H1 (cell line): ENCODE measurements at regions not wholly inside any gene's neighbourhood (a gene's known extent, or its start where the extent isn't known, plus 50 kb on each side); places are given as distances from the start of the nearest gene placed in this dataset.
A peak's percentile ranks its signal among the peaks of the same experiment; 100 is the strongest.

ENCODE experiments used
- CTCF ChIA-PET: fragments of 300-600 bp; sonication (Branson Sonifier 250); formaldehyde crosslinking; loops from one replicate; lab custom pipeline; 2021; ENCODE audit not compliant: partially characterized antibody; lab: Charles Lee
- POLR2A ChIA-PET: fragments of 300-600 bp; sonication (Branson Sonifier 250); formaldehyde crosslinking; loops from one replicate; lab custom pipeline; 2021; ENCODE audit warnings: inconsistent platforms; ENCODE audit not compliant: partially characterized antibody; lab: Charles Lee
- DNase-seq, 2 experiments: peaks; one replicate each; pipeline versions ENCODE4 v3.0.0 to v3.0.0-alpha.2; 2010 to 2022; ENCODE audit warnings: low spot score in 2 of 2, low read depth in 1 of 2, mixed read lengths in 1 of 2
- FAIRE-seq: peaks from 2 replicates; lab custom pipeline; 2011; peaks lifted over from hg19 to GRCh38; lab: Jason Lieb, UNC
- H2AFZ ChIP-seq: 2 replicates; pipeline ENCODE4 v1.8.1; 2012; ENCODE audit warnings: low read length, inconsistent platforms
- H2AK5ac ChIP-seq: 2 replicates; pipeline ENCODE4 v1.6.1; 2013; ENCODE audit warnings: low read depth, low read length
- H2BK120ac ChIP-seq: replicated peaks from 2 replicates; pipeline ENCODE3; 2013; ENCODE audit warnings: low read depth, low read length, inconsistent platforms
- H2BK12ac ChIP-seq: 2 replicates; pipeline ENCODE4 v1.6.1; 2013; ENCODE audit warnings: low read depth, low read length
- H2BK15ac ChIP-seq: 2 replicates; pipeline ENCODE4 v1.6.1; 2013; ENCODE audit warnings: low read length
- H2BK20ac ChIP-seq: 2 replicates; pipeline ENCODE4 v1.6.1; 2013; ENCODE audit warnings: low read length
- H2BK5ac ChIP-seq: 2 replicates; pipeline ENCODE4 v1.6.1; 2013; ENCODE audit warnings: low read depth, low read length
- H3K14ac ChIP-seq: 2 replicates; pipeline ENCODE4 v1.6.1; 2013; ENCODE audit warnings: inconsistent platforms; ENCODE audit not compliant: insufficient read length
- H3K18ac ChIP-seq: 2 replicates; pipeline ENCODE4 v1.6.1; 2013; ENCODE audit warnings: low read length; ENCODE audit errors: extremely low read depth
- H3K23ac ChIP-seq: 2 replicates; pipeline ENCODE4 v1.6.1; 2013; ENCODE audit warnings: inconsistent platforms; ENCODE audit not compliant: insufficient read length
- H3K23me2 ChIP-seq: 2 replicates; pipeline ENCODE4 v1.6.1; 2013; ENCODE audit warnings: low read depth, low read length
- H3K27ac ChIP-seq: 2 replicates; pipeline ENCODE4 v1.6.1; 2011; ENCODE audit warnings: low read depth, low read length, inconsistent platforms
- H3K27me3 ChIP-seq, 4 experiments: replicated peaks in 1 of 4; 1 replicate in 1 of 4; 2 replicates in 3 of 4; pipeline versions ENCODE4 v1.6.1 to v1.8.1; 2011 to 2013; ENCODE audit warnings: low read length in 3 of 4, mild to moderate bottlenecking in 3 of 4, inconsistent platforms in 2 of 4, mixed read lengths in 2 of 4, moderate library complexity in 1 of 4; ENCODE audit not compliant: control insufficient read depth in 3 of 4, insufficient read depth in 3 of 4; ENCODE audit errors: extremely low read depth in 1 of 4
- H3K36me3 ChIP-seq, 4 experiments: 2 replicates each; pipeline versions ENCODE4 v1.6.1 to v1.8.1; 2011 to 2013; ENCODE audit warnings: mild to moderate bottlenecking in 4 of 4, low read length in 3 of 4, moderate library complexity in 2 of 4, control low read depth in 1 of 4, inconsistent platforms in 1 of 4; ENCODE audit not compliant: insufficient read depth in 4 of 4, control insufficient read depth in 2 of 4
- H3K4ac ChIP-seq: replicated peaks from 2 replicates; pipeline ENCODE3; 2013; ENCODE audit warnings: low read length, low read depth, mixed read lengths, inconsistent platforms; ENCODE audit not compliant: insufficient read length
- H3K4me1 ChIP-seq, 4 experiments: replicated peaks in 1 of 4; 1 replicate in 1 of 4; 2 replicates in 3 of 4; pipeline versions ENCODE4 v1.6.1 to v1.8.1; 2011 to 2013; ENCODE audit warnings: low read length in 3 of 4, inconsistent platforms in 2 of 4, mixed read lengths in 1 of 4; ENCODE audit not compliant: insufficient read depth in 4 of 4, control insufficient read depth in 3 of 4
- H3K4me2 ChIP-seq, 2 experiments: 2 replicates each; pipeline versions ENCODE4 v1.6.1 to v1.8.1; 2011 to 2013; ENCODE audit warnings: low read depth in 2 of 2, low read length in 2 of 2, control low read depth in 1 of 2, inconsistent platforms in 1 of 2, mild to moderate bottlenecking in 1 of 2; ENCODE audit not compliant: insufficient read depth in 1 of 2
- H3K4me3 ChIP-seq, 4 experiments: fragments of 200-600, 300-600 bp in 1 of 4; sonication (generic), shearing (Covaris generic), sonication (Bioruptor Twin) in 1 of 4; 2 replicates each; pipeline versions ENCODE4 v1.5.1 to v1.8.1; 2011 to 2016; ENCODE audit warnings: low read length in 4 of 4, low read depth in 3 of 4, control low read depth in 2 of 4, inconsistent platforms in 2 of 4, mild to moderate bottlenecking in 2 of 4, mixed read lengths in 1 of 4, moderate library complexity in 1 of 4; ENCODE audit not compliant: insufficient read depth in 2 of 4; ENCODE audit errors: extremely low read depth in 1 of 4
- H3K56ac ChIP-seq: replicated peaks from 2 replicates; pipeline ENCODE3; 2013; ENCODE audit warnings: low read depth, mild to moderate bottlenecking, mixed read lengths, low read length, inconsistent platforms; ENCODE audit not compliant: insufficient read length
- H3K79me1 ChIP-seq: 2 replicates; pipeline ENCODE4 v1.6.1; 2013; ENCODE audit warnings: low read depth, low read length, control low read depth
- H3K79me2 ChIP-seq, 2 experiments: 2 replicates each; pipeline versions ENCODE4 v1.6.1 to v1.8.1; 2012 to 2013; ENCODE audit warnings: low read length in 2 of 2, mild to moderate bottlenecking in 2 of 2, inconsistent platforms in 1 of 2; ENCODE audit not compliant: insufficient read depth in 2 of 2, control insufficient read depth in 1 of 2
- H3K9ac ChIP-seq, 4 experiments: replicated peaks in 1 of 4; 1 replicate in 1 of 4; 2 replicates in 3 of 4; pipeline versions ENCODE4 v1.6.1 to v1.8.1; 2011 to 2013; ENCODE audit warnings: low read depth in 3 of 4, low read length in 3 of 4, control low read depth in 2 of 4, mild to moderate bottlenecking in 2 of 4, moderate library complexity in 2 of 4, inconsistent platforms in 1 of 4; ENCODE audit errors: extremely low read depth in 1 of 4
- H3K9me3 ChIP-seq, 2 experiments: 2 replicates each; pipeline versions ENCODE4 v1.6.1 to v1.8.1; 2012 to 2013; ENCODE audit warnings: mild to moderate bottlenecking in 2 of 2, moderate library complexity in 2 of 2, control low read depth in 1 of 2, inconsistent platforms in 1 of 2, low read depth in 1 of 2, low read length in 1 of 2, mixed read lengths in 1 of 2; ENCODE audit not compliant: insufficient read depth in 2 of 2
- H4K20me1 ChIP-seq, 2 experiments: replicated peaks in 1 of 2; 2 replicates each; pipeline versions ENCODE3 to v1.8.1; 2011 to 2013; ENCODE audit warnings: inconsistent platforms in 2 of 2, low read length in 2 of 2, mild to moderate bottlenecking in 1 of 2; ENCODE audit not compliant: insufficient read depth in 2 of 2, control insufficient read depth in 1 of 2
- H4K5ac ChIP-seq: 2 replicates; pipeline ENCODE4 v1.6.1; 2013; ENCODE audit warnings: low read length, low read depth, mixed read lengths, inconsistent platforms; ENCODE audit not compliant: insufficient read length
- H4K8ac ChIP-seq: 2 replicates; pipeline ENCODE4 v1.8.0; 2013; ENCODE audit warnings: mild to moderate bottlenecking, moderate library complexity, low read length, inconsistent platforms; ENCODE audit not compliant: insufficient read depth; ENCODE audit errors: extremely low read depth
- H4K91ac ChIP-seq: replicated peaks from 2 replicates; pipeline ENCODE3; 2013; ENCODE audit warnings: low read length, mixed read lengths, inconsistent platforms; ENCODE audit not compliant: insufficient read length
- ASH2L ChIP-seq: fragments of 200-600, 300-600 bp; sonication (generic); IDR thresholded peaks from one replicate; pipeline ENCODE4 v1.7.1; 2017; ENCODE audit warnings: low read length
- CHD1 ChIP-seq: IDR thresholded peaks from 2 replicates; pipeline ENCODE4 v1.6.1; 2012; ENCODE audit warnings: low read depth, low read length, improper control_type of control experiment
- EGR1 ChIP-seq: IDR thresholded peaks from 2 replicates; pipeline ENCODE4 v1.6.1; 2011; ENCODE audit warnings: low read depth, low read length, borderline replicate concordance
- JUND ChIP-seq: IDR thresholded peaks from 2 replicates; pipeline ENCODE4 v1.6.1; 2011; ENCODE audit warnings: mild to moderate bottlenecking, improper control_type of control experiment, low read length
- KDM4A ChIP-seq: IDR thresholded peaks from one replicate; pipeline ENCODE4 v1.7.1; 2012; ENCODE audit warnings: low read depth, mild to moderate bottlenecking, moderate library complexity, low read length, inconsistent platforms; ENCODE audit not compliant: severe bottlenecking
- RBBP5 ChIP-seq: IDR thresholded peaks from 2 replicates; pipeline ENCODE4 v1.7.1; 2012; ENCODE audit warnings: low read depth, mild to moderate bottlenecking, inconsistent platforms, low read length, moderate library complexity, borderline replicate concordance
- TEAD4 ChIP-seq: IDR thresholded peaks from 2 replicates; pipeline ENCODE4 v1.6.1; 2012; ENCODE audit warnings: low read depth, low read length, inconsistent platforms, mixed read lengths
- WGBS, 2 experiments: shearing (Covaris generic) in 1 of 2; methylation state at CpG; one replicate each; pipeline versions ENCODE4 v1.1.6 to v1.1.7; 2013 to 2015; ENCODE audit warnings: low lambda C conversion rate in 2 of 2, mixed read lengths in 2 of 2, inconsistent platforms in 1 of 2, low coverage in 1 of 2, missing lambda C conversion rate in 1 of 2; ENCODE audit not compliant: insufficient replicate concordance in 2 of 2, insufficient coverage in 1 of 2, insufficient read length in 1 of 2; ENCODE audit errors: extremely low coverage in 1 of 2, missing lambda C conversion rate in 1 of 2; 5-methylcytosine and 5-hydroxymethylcytosine counted together

DNA sequence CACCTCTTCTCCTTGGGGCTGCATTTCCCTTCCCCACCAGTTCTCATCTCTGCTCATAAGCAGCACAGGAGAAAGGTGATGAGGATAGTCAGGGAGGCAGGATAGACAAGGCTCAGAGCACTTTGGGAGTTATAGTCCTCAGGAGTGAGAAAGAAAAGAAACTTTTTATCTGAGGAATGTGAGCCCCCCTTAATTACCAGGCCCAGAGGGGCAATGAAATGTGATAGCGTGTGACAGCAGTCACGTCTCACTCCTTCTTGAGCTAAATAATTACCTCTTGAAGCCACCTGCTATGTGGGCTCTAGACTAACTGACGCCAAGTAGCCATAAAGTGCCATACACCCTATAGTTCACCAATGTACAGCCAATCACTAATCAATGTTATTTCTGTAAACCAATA is 105.8 kb downstream of the SPP2 start:
- H2AFZ ChIP-seq = no peak overlapping the region
- no peak for FAIRE-seq
- no peak for DNase-seq
- TF ChIP-seq ASH2L = no peak
- no peak for TF ChIP-seq CHD1
- TF ChIP-seq TEAD4 = no peak
- TF ChIP-seq RBBP5 = no peak
- TF ChIP-seq KDM4A = no peak
- no peak for TF ChIP-seq JUND
- TF ChIP-seq EGR1 = no peak

More for the DNA sequence above, 105.8 kb downstream of the SPP2 start:
- Histone ChIP-seq H3K4me1 (peaks cover 0 to 5% (median 2%) of the 10 kb centered on the region in 4 experiments; a peak in 3 of 7 replicates), H3K79me1 (no peaks in the 10 kb centered on the region), H3K79me2 (no peaks in the 10 kb centered on the region), H2BK12ac (no peak overlapping the region), H4K5ac (no peak overlapping the region), H3K27me3 (no peaks in the 10 kb centered on the region), H3K36me3 (no peaks in the 10 kb centered on the region), H2BK120ac (peak overlapping the region; percentile 47), H3K9ac (no peak overlapping the region), H3K27ac (no peak overlapping the region), H4K8ac (no peak overlapping the region), H2BK15ac (no peak overlapping the region), H3K4me3 (no peak overlapping the region), H3K23ac (no peak overlapping the region), H3K14ac (no peak overlapping the region), H3K4ac (no peak overlapping the region), H2AK5ac (no peak overlapping the region), H4K20me1 (no peaks in the 10 kb centered on the region), H3K18ac (no peak overlapping the region), H3K56ac (no peak overlapping the region), H3K9me3 (peaks cover 7 to 9% of the 10 kb centered on the region in 2 experiments; a peak in 3 of 4 replicates), H3K4me2 (no peak overlapping the region), H3K23me2 (no peaks in the 10 kb centered on the region), H4K91ac (no peak overlapping the region), H2BK5ac (no peak overlapping the region), H2BK20ac (no peak overlapping the region)
- ChIA-PET CTCF (interaction anchor here (0.6 to 1.7 kb wide), 2 partner anchors 21 to 533 kb away, joined by 3 to 5 read pairs; no protein-coding TSS in a partner anchor), POLR2A (no interaction called here)
- WGBS, 2 experiments = 97% methylated on average over 3 of the region's 3 CpGs; no CpG with 5 or more reads in 1 of the 2 experiments
